Activated naive CD4-positive, alpha-beta T cell (primary cell): ENCODE measurements at regions not wholly inside any gene's neighbourhood (a gene's known extent, or its start where the extent isn't known, plus 50 kb on each side); places are given as distances from the start of the nearest gene placed in this dataset.
"Not testable (repeated sequence)": the region's sequence is repeated elsewhere in the genome, so short reads cannot be mapped to it uniquely, and the experiment has no call there.

Source experiments
- DNase-seq, 4 experiments: peaks; one replicate each; lab custom pipeline; 2025; lab: John Stamatoyannopoulos, UW

GRCh38 chr12:66733321-66733720 is 54.4 kb upstream of the GRIP1 start:
- no peak for DNase-seq

- no peak for DNase-seq
Observed at GRCh38 chr12:66733839-66734238, 55.0 kb upstream of the GRIP1 start.

DNA sequence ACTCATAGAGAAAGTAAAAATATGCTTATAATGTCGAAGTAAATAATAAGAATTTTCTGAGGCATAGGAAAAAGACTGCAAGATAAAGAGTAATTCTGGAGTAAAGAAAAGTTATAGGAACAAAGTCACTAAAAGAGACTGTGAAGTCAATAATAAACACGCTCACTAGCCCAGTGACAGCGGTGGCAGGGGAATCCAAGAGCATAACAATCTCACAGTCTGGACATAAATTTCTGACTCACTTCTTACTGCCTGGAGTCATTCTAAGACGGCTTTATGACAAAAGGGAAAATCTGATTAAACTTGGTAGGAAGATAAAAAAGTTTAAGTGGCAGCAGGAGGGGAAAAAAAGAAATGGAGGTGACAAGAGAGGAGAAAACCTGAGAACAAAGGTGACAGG is 56.4 kb upstream of the GRIP1 start:
- DNase-seq = no peak

DNA sequence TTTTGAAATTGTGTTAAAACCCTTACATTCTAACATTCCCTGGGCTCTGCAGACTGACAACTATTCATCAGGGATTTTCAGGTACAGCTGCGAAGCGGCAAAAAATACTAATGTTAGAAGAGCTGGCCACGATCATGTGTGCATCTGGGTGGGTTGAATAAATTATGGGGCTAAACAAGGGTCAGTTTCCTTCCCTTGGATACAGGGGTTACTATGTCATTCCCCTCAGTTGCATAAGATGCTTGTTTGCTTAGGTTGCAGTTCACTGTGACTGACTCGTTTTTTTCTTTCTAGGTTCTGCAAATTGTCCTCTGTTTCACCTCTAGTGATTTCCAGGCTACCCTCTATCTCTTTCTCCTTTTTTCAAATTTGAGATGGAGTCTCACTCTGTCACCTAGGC is 58.1 kb upstream of the GRIP1 start:
- DNase-seq = no peak

DNA sequence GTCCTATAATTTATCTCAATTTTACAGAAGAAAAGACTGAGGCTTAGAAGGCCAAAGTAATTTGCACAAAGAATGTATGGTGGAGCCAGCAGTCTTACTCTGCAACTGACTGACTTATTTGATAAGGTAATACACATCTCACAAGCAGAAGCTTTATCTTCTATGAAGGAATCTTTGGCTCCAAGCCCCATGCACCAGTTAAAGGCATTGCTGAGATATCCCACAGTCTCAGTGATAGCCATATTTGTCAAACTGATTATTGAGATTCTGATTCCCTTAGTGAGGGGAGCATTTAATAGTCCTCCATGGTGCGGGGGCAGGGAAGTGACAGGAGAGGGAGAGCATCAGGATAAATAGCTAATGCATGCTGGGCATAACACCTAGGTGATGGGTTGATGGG is 60.4 kb upstream of the GRIP1 start:
- no peak for DNase-seq

GRCh38 chr12:66739940-66740651 is 61.2 kb upstream of the GRIP1 start:
- DNase-seq = no peak

DNA sequence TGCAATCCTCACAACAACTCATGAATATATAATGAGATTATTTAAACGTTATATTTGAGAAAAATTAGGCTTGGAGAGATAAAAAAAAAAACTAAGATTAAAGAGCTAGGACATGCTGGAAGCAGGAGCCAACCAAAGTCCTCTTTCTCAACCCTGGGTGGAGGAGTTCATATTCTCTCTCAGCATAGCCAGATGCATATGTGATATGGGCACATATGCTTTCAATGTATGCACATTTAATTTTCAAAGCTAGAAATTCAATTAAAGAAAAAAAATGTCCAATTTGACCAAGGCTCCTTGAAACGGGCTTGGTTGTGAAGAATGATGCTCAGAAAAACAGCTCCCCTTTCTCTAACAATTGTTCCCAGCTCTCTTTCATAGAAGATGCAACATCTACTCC is 61.9 kb upstream of the GRIP1 start:
- no peak for DNase-seq

DNA sequence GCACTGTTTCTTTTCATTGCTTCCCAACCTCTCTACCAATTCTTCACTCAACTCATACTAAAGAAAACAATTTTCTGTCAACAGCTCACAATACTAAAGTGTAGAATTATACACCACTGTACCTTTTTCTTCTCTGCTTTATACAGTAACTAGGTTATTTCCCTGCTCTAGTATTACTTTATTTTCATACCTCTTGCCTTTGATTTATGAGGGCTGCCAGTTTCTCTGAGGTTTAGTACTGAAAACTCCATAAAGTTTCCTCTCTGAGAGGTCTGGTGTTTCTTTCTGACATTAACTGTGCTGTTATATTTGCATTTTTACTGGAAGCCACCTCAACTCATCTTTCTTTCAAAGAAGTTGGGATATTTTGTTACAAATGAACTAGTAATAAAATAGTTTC is 63.0 kb upstream of the GRIP1 start:
- no peak for DNase-seq

DNA sequence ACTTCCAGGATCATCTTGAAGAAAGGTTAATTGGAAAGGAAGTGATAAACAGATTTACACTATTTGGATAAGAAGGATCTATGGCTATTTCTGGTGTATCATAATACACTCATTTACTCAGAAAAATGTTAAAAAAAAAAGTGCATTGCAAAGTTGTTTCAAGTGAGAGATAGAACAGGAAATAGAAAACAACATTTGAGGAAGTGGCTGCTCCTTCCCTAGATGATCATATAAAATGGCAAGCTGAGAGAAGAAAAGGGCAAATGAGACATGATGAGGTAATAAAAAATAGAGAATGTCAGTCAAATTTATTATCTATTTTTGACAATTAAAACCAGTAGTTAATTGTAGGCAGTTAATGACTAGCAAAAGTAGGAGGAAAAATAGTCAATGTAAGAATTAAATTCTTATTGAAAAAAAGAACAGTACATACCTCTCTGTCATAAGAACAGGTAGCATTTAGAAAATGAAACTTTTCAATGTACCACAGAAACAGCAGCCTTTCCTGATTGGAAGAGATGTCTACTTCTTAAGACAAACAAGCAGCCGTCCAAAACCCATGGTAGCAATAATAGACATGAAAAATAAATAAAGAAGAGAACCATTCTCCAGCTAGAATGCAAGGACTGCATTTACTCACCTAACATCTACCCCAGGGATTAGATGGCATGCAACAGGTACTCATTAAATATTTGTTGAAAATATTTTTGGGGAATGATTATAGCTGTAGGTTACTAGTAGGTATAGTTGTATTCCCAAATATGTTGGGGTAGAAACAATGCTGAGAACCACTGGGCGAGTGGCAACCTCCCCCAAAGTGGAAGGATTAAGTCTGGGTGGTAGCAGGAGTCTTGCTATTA is 63.9 kb upstream of the GRIP1 start:
- no peak for DNase-seq

- no peak for DNase-seq
Observed at GRCh38 chr12:66744461-66744860, 65.6 kb upstream of the GRIP1 start.

DNA sequence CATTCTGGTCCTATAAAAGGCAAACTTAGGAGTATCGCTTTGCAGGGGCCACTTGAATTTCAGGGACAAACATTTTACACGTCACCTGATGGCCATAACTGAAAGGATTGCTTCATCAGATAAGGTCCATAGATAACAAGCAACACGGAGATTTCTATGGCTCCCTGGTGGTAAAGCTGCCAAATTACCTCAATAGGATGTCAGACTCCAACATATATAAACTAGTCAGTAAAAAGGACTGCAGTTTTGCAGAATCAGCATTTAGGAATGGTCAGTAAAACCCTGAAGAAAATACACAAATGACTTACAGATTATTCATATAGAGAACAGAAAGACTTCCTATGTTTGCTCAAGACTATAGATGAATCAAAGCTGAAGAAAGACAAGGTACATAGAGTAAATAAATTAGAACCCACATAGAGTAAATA is 66.1 kb upstream of the GRIP1 start:
- no peak for DNase-seq

DNA sequence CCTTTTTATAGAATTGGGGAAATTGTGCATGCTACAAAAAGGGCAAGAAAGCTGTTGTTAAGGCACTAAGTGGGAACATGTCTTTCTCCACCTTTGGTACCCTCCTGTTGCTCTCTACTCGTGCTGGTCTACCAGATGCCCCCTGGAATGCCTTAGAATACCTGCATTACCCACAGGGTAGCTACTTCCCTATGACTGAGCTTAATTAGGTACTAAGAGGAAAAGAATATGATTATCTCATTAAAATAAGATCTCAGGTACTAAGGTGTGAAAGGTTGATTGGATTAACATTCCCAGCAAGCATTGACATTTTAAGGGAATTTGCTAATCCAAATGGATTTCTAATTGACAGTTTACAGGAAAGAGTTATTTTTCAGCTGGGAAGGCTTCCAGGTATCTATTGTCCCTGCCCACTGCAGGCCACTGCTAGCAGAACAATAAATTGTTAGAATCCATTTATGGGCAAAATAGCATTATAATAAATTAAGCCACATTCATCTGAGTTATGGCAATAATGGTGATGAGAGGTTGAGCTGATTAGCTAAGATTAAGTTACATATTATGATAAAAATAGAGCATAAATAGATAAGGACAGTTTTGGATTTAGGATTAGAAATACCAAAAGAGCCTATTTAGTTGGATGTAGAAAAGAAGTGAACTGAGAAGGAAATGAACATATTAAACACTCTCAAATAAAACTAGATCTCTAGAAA is 67.8 kb upstream of the GRIP1 start:
- no peak for DNase-seq

- no peak for DNase-seq
Observed at GRCh38 chr12:66751432-66752113, 72.7 kb upstream of the GRIP1 start.

- DNase-seq = no peak
Observed at GRCh38 chr12:66753810-66754209, 74.9 kb upstream of the GRIP1 start.

- DNase-seq = no peak
Observed at GRCh38 chr12:66755727-66756395, 77.0 kb upstream of the GRIP1 start.

GRCh38 chr12:66756631-66757030 is 77.8 kb upstream of the GRIP1 start:
- no peak for DNase-seq

GRCh38 chr12:66760122-66760521 is 81.2 kb upstream of the GRIP1 start:
- DNase-seq = not testable (repeated sequence)

- no peak for DNase-seq
Observed at GRCh38 chr12:66763467-66763866, 84.6 kb upstream of the GRIP1 start.

GRCh38 chr12:66765204-66765603 is 86.3 kb upstream of the GRIP1 start:
- DNase-seq = no peak

DNA sequence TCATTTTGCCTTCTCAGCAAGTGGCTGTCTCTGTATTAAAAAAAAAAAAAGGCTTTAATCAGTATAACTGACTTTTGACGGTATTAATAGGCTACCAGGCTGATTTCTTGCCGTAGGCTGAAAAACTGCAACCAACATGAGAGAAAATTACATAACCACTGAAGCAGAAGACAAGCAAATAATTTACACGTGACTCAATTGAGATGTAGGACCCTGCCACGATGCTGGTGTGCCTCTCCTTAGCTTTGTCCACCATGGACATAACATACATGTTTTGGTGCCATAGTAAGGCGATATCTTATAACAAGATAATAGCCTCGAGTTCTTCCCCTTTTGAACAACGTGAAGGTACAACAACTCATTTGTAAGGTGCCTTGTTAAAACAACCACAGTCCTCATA is 88.7 kb upstream of the GRIP1 start:
- DNase-seq = no peak

- DNase-seq = no peak
Observed at GRCh38 chr12:66768293-66768692, 89.4 kb upstream of the GRIP1 start.

DNA sequence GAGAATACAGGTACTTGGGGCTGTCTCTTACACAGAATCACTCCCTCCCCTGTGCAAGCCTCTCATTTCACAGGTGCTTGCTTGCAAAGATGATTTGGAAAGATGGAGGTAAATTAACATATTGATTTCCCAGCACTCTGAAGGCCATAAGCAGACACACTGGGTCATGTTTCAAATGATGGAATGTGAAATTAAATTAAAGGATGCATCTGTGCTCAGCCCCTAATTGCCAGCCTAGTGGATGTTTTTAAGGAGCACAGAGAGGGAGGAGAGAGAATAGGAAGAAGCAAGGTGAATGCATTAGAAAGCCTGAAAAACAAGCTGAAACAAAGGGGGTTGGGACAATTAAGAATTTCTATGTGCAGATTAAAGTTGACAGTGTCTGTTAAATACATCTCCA is 96.1 kb upstream of the GRIP1 start:
- no peak for DNase-seq
